ENCODE measurements at regions not wholly inside any gene's neighbourhood (a gene's known extent, or its start where the extent isn't known, plus 50 kb on each side); places are given as distances from the start of the nearest gene placed in this dataset.

DNA sequence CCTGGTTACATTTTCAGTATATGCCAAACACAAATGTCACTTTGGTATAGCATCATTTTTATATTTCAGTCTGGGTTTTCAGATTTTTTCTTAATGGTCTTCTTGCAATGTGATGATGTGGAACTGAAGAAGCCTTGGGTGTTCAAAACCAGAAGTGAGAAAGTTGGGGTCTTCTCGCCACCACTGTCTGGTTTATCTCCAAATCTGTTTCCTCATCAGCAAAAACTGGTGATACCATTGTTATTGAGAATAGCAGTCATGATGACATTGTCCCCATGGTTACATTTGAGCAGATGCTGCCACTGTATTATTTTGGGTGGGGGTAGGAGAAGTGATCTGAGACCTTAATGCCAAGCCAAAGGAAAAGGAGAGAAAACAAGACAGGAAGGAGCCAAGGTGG lies 85.9 kb upstream of the MAP3K1 start:
- H3K4me3 Mint-ChIP-seq = no peak overlapping the region

More for the DNA sequence above, 85.9 kb upstream of the MAP3K1 start:
- TF ChIP-seq, protein P1, sequence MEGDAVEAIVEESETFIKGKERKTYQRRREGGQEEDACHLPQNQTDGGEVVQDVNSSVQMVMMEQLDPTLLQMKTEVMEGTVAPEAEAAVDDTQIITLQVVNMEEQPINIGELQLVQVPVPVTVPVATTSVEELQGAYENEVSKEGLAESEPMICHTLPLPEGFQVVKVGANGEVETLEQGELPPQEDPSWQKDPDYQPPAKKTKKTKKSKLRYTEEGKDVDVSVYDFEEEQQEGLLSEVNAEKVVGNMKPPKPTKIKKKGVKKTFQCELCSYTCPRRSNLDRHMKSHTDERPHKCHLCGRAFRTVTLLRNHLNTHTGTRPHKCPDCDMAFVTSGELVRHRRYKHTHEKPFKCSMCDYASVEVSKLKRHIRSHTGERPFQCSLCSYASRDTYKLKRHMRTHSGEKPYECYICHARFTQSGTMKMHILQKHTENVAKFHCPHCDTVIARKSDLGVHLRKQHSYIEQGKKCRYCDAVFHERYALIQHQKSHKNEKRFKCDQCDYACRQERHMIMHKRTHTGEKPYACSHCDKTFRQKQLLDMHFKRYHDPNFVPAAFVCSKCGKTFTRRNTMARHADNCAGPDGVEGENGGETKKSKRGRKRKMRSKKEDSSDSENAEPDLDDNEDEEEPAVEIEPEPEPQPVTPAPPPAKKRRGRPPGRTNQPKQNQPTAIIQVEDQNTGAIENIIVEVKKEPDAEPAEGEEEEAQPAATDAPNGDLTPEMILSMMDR (conservative IDR thresholded peaks at IDR 0.05) = no peak
- H3K23ac ChIP-seq (ENCODE audit: insufficient read length, low read depth, low read length) = no peak overlapping the region
- H3T11ph ChIP-seq (ENCODE audit: low read length) = no peak overlapping the region
- no peak overlapping the region for H2BK15ac ChIP-seq (ENCODE audit: low read depth, low read length)
- H3K4me2 ChIP-seq (ENCODE audit: insufficient read depth, insufficient read length, low read length) = no peak overlapping the region
- H3K4ac ChIP-seq (ENCODE audit: low read depth, low read length) = no peak overlapping the region
- H2BK120ac ChIP-seq (ENCODE audit: low read depth, low read length, poor library complexity, severe bottlenecking) = no peak overlapping the region
- no peak overlapping the region for H4K5ac ChIP-seq (ENCODE audit: insufficient read length, low read depth, low read length)
- Mint-ChIP-seq H3K36me3 (ENCODE audit: insufficient read depth in 1 of 3, low read depth in 3 of 3) (no peaks in the 10 kb centered on the region), H3K4me1 (peaks cover 17 to 20% of the 10 kb centered on the region in 2 experiments), H3K27me3 (ENCODE audit: low read depth) (no peaks in the 10 kb centered on the region), H3K27ac (no peak overlapping the region), H3K9me3 (peaks cover 0 to 2% of the 10 kb centered on the region in 2 experiments; a peak in 1 of 5 replicates)
- no peak overlapping the region for H2AFZ ChIP-seq (ENCODE audit: low read length)
- no peak for DNase-seq
- H2BK20ac ChIP-seq (ENCODE audit: low read depth, low read length, poor library complexity, severe bottlenecking) = no peak overlapping the region
- H3K14ac ChIP-seq (ENCODE audit: insufficient read depth, low read length) = no peak overlapping the region
- no peak overlapping the region for H2AK5ac ChIP-seq (ENCODE audit: insufficient read length, low read length)
- no peaks in the 10 kb centered on the region for H3K79me1 ChIP-seq (ENCODE audit: insufficient read depth, low read depth, low read length, poor library complexity, severe bottlenecking)
- H2BK12ac ChIP-seq (ENCODE audit: insufficient read length, low read depth, low read length) = no peak overlapping the region
- no peak overlapping the region for H2BK5ac ChIP-seq (ENCODE audit: insufficient read length, low read length)
- no peak overlapping the region for H4K91ac ChIP-seq (ENCODE audit: insufficient read length, low read depth, low read length)
- H4K20me1 ChIP-seq (ENCODE audit: control insufficient read depth, insufficient read depth, insufficient read length) = no peaks in the 10 kb centered on the region
- H3K23me2 ChIP-seq (ENCODE audit: insufficient read length, low read depth, low read length, poor library complexity, severe bottlenecking) = no peaks in the 10 kb centered on the region
- no peak overlapping the region for H3K56ac ChIP-seq (ENCODE audit: insufficient read length, low read depth, low read length)
- no peak overlapping the region for H3K27ac ChIP-seq (ENCODE audit: insufficient read length, low read depth, low read length)
- no CpG with 5 or more reads among the region's 1 CpG for WGBS (ENCODE audit: extremely low coverage, insufficient read length, low lambda C conversion rate)
- H3K9ac ChIP-seq (ENCODE audit: extremely low read depth, insufficient read length, low read length) = no peak overlapping the region
- no peaks in the 10 kb centered on the region for H3K27me3 ChIP-seq (ENCODE audit: insufficient read depth, low read length)
- H4K8ac ChIP-seq (replicated peaks; ENCODE audit: insufficient read length, low read depth, low read length) = no peak overlapping the region
- H3K79me2 ChIP-seq (ENCODE audit: insufficient read depth, low read length) = no peaks in the 10 kb centered on the region
- H3K9me3 ChIP-seq (ENCODE audit: control insufficient read depth, low read depth, low read length) = no peaks in the 10 kb centered on the region
- H3K18ac ChIP-seq (ENCODE audit: insufficient read length, low read depth, low read length) = no peak overlapping the region
- H3K4me1 ChIP-seq (ENCODE audit: insufficient read depth, low read length) = peaks cover 4% of the 10 kb centered on the region; the same call in 1 of the 2 replicates

Data from H9 (cell line).